Osteoblast (primary cell): ENCODE measurements at regions not wholly inside any gene's neighbourhood (a gene's known extent, or its start where the extent isn't known, plus 50 kb on each side); places are given as distances from the start of the nearest gene placed in this dataset.

Source experiments
- DNase-seq: peaks from one replicate; pipeline ENCODE4 v3.0.0; 2011; ENCODE audit warnings: low spot score, mixed read lengths; ENCODE audit not compliant: insufficient read length; ENCODE audit errors: missing footprints
- H2AFZ ChIP-seq: 2 replicates; pipeline ENCODE4 v1.6.0; 2011; ENCODE audit warnings: mild to moderate bottlenecking, low read length
- H3K27ac ChIP-seq: 2 replicates; pipeline ENCODE4 v1.5.1; 2011; ENCODE audit warnings: mild to moderate bottlenecking, low read depth, low read length, moderate library complexity
- H3K27me3 ChIP-seq: 2 replicates; pipeline ENCODE4 v1.6.0; 2012; ENCODE audit warnings: mild to moderate bottlenecking, control low read depth, inconsistent platforms, low read length, moderate library complexity; ENCODE audit not compliant: insufficient read depth
- H3K36me3 ChIP-seq: 2 replicates; pipeline ENCODE4 v1.5.1; 2011; ENCODE audit warnings: mild to moderate bottlenecking, low read length, control low read depth, moderate library complexity; ENCODE audit not compliant: insufficient read depth
- H3K4me1 ChIP-seq: 2 replicates; pipeline ENCODE4 v1.5.1; 2011; ENCODE audit warnings: mild to moderate bottlenecking, low read length, control low read depth, moderate library complexity; ENCODE audit not compliant: insufficient read depth
- H3K4me2 ChIP-seq: 2 replicates; pipeline ENCODE4 v1.6.0; 2011; ENCODE audit warnings: mild to moderate bottlenecking, low read length; ENCODE audit not compliant: insufficient read depth
- H3K4me3 ChIP-seq: fragments of 200-600 bp; sonication (generic); 3 replicates; pipeline ENCODE4 v1.5.1; 2012; ENCODE audit warnings: mild to moderate bottlenecking, low read length, inconsistent platforms; ENCODE audit not compliant: insufficient read depth
- H3K79me2 ChIP-seq: 2 replicates; pipeline ENCODE4 v1.6.0; 2012; ENCODE audit warnings: mild to moderate bottlenecking, low read length, control low read depth, inconsistent platforms; ENCODE audit not compliant: insufficient read depth
- H3K9me3 ChIP-seq: 2 replicates; pipeline ENCODE4 v1.5.1; 2011; ENCODE audit warnings: low read depth, low read length, control low read depth
- H4K20me1 ChIP-seq: 2 replicates; pipeline ENCODE4 v1.6.0; 2012; ENCODE audit warnings: mild to moderate bottlenecking, low read length, control low read depth; ENCODE audit not compliant: insufficient read depth
- TF ChIP-seq, protein P1 (sequence below): IDR thresholded peaks from 2 replicates; pipeline ENCODE4 v1.5.1; 2011; ENCODE audit warnings: mild to moderate bottlenecking, low read depth, low read length, moderate library complexity; ENCODE audit errors: extremely low read depth

DNA sequence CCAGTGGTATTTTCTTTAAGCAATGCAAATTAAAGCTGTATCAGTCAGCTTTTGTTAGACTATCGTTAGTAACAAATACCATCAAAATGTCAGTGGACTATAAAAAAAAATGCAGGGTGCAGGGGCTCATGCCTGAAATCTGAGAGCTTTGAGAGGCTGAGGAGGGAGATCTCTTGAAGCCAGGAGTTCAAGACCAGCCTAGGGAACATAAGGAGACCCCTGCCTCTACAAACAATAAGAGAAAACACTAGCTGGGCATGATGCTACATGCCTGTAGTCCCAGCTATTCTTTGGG lies 253.7 kb downstream of the MYCN start:
- Histone ChIP-seq H3K4me1 (no peaks in the 10 kb centered on the region), H4K20me1 (no peaks in the 10 kb centered on the region), H3K9me3 (no peaks in the 10 kb centered on the region), H3K36me3 (no peaks in the 10 kb centered on the region), H3K27ac (no peak overlapping the region), H3K79me2 (no peaks in the 10 kb centered on the region), H2AFZ (no peak overlapping the region), H3K4me3 (no peak overlapping the region), H3K27me3 (no peaks in the 10 kb centered on the region), H3K4me2 (no peak overlapping the region)
- DNase-seq: no peak
- TF ChIP-seq, protein P1, sequence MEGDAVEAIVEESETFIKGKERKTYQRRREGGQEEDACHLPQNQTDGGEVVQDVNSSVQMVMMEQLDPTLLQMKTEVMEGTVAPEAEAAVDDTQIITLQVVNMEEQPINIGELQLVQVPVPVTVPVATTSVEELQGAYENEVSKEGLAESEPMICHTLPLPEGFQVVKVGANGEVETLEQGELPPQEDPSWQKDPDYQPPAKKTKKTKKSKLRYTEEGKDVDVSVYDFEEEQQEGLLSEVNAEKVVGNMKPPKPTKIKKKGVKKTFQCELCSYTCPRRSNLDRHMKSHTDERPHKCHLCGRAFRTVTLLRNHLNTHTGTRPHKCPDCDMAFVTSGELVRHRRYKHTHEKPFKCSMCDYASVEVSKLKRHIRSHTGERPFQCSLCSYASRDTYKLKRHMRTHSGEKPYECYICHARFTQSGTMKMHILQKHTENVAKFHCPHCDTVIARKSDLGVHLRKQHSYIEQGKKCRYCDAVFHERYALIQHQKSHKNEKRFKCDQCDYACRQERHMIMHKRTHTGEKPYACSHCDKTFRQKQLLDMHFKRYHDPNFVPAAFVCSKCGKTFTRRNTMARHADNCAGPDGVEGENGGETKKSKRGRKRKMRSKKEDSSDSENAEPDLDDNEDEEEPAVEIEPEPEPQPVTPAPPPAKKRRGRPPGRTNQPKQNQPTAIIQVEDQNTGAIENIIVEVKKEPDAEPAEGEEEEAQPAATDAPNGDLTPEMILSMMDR: no peak

DNA sequence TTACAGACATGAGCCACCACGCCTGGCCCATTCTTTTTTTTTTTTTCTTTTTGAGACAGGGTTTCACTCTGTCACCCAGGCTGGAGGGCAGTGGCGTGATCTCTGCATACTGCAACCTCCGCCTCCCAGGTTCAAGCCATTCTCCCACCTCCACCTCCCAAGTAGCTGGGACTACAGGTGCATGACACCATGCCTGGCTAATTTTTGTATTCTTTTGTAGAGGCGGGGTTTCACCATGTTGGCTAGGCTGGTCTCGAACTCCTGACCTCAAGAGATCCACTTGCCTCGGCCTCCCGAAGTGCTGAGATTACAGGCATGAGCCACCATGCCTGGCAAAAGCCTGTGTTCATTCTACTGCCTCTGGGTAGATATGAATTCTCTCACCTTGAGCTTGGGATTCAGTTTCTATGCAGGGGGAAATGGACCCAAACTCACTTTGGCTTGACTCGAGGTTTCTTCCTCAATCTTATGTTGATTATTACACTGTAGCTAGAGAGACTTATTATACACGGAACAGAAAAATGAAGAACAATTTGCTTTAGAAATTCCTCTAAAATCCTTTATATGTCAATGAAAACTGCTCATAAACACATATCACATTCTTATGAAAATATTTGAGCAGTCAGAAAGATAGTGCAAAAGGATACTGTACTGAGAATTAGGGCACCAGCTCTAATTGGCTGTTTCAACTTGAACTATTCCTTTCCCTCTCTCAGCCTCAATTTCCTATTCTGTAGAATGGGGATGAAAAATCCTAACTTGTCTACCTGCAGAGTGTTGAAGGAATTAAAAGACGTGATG lies 252.3 kb downstream of the MYCN start:
- Histone ChIP-seq H3K27ac (no peak overlapping the region), H3K4me3 (no peak overlapping the region), H3K4me1 (no peaks in the 10 kb centered on the region), H3K4me2 (no peak overlapping the region), H3K36me3 (no peaks in the 10 kb centered on the region), H2AFZ (no peak overlapping the region), H3K79me2 (no peaks in the 10 kb centered on the region), H3K9me3 (no peaks in the 10 kb centered on the region), H4K20me1 (no peaks in the 10 kb centered on the region), H3K27me3 (no peaks in the 10 kb centered on the region)
- TF ChIP-seq, protein P1: no peak
- no peak for DNase-seq

DNA sequence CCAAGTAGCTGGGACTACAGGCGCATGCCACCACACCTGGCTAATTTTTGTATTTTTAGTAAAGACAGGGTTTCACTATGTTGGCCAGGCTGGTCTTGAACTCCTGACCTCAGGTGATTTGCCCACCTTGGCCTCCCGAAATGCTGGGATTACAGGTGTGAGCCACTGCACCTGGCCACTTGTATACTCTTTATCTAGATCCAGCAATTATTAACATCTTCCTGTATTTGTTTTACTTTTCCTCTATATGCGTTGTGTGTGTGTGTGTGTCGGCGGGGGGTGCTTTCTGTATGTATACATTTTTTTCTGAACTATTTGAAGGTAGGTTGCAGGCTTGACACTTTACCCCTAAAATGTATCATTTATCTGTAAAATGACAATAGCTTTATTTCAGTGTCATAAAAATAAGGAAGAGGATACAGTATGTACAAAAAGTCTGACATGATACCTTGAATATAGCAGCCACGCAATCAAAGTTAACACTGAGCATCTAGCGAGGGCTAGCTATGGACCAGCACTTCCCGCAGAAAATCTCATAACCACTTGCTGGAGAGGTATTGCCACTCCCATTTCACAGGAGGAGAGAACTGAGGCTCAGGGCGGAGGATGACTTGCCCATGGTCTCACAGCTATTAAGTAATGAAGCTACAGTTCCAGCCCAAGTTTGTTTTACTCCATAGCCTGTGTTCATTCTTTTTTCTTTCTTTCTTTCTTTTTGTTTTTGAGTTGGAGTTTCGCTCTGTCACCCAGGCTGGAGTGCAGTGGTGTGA lies 251.3 kb downstream of the MYCN start:
- H2AFZ ChIP-seq: no peak overlapping the region
- H3K27ac ChIP-seq: no peak overlapping the region
- H3K4me3 ChIP-seq: no peak overlapping the region
- H3K4me1 ChIP-seq: no peaks in the 10 kb centered on the region
- no peaks in the 10 kb centered on the region for H3K79me2 ChIP-seq
- no peaks in the 10 kb centered on the region for H3K36me3 ChIP-seq
- H3K27me3 ChIP-seq: no peaks in the 10 kb centered on the region
- DNase-seq: no peak
- H4K20me1 ChIP-seq: no peaks in the 10 kb centered on the region
- no peaks in the 10 kb centered on the region for H3K9me3 ChIP-seq
- TF ChIP-seq, protein P1: no peak
- no peak overlapping the region for H3K4me2 ChIP-seq
